WERI-Rb-1 (cell line): ENCODE measurements at regions not wholly inside any gene's neighbourhood (a gene's known extent, or its start where the extent isn't known, plus 50 kb on each side); places are given as distances from the start of the nearest gene placed in this dataset.
"Not testable (repeated sequence)": the region's sequence is repeated elsewhere in the genome, so short reads cannot be mapped to it uniquely, and the experiment has no call there.

ENCODE experiments used
- DNase-seq: peaks from one replicate; pipeline ENCODE4 v3.0.0-alpha.2; 2020
- H3K27ac ChIP-seq: fragments of 250-450 bp; sonication (Bioruptor Pico); 2 replicates; pipeline ENCODE4 v1.5.1; 2020; ENCODE audit warnings: mild to moderate bottlenecking, moderate library complexity
- H3K27me3 ChIP-seq: fragments of 250-450 bp; sonication (Bioruptor Pico); 2 replicates; pipeline ENCODE4 v1.5.1; 2021; ENCODE audit warnings: mild to moderate bottlenecking, low read depth, moderate library complexity; ENCODE audit not compliant: insufficient read depth, severe bottlenecking
- H3K36me3 ChIP-seq: fragments of 250-450 bp; sonication (Bioruptor Pico); 2 replicates; pipeline ENCODE4 v1.5.1; 2020; ENCODE audit warnings: mild to moderate bottlenecking, moderate library complexity
- H3K4me3 ChIP-seq: 2 replicates; pipeline ENCODE4 v1.5.1; 2011; ENCODE audit warnings: low read depth, mild to moderate bottlenecking, control low read depth, low read length
- H3K9me3 ChIP-seq: fragments of 250-450 bp; sonication (Bioruptor Pico); 2 replicates; pipeline ENCODE4 v1.5.1; 2021; ENCODE audit warnings: mild to moderate bottlenecking, moderate library complexity; ENCODE audit not compliant: severe bottlenecking
- TF ChIP-seq, protein P1 (sequence below): IDR thresholded peaks from 2 replicates; pipeline ENCODE4 v1.5.1; 2011; ENCODE audit warnings: low read depth, mild to moderate bottlenecking, control low read depth, inconsistent platforms, low read length

DNA sequence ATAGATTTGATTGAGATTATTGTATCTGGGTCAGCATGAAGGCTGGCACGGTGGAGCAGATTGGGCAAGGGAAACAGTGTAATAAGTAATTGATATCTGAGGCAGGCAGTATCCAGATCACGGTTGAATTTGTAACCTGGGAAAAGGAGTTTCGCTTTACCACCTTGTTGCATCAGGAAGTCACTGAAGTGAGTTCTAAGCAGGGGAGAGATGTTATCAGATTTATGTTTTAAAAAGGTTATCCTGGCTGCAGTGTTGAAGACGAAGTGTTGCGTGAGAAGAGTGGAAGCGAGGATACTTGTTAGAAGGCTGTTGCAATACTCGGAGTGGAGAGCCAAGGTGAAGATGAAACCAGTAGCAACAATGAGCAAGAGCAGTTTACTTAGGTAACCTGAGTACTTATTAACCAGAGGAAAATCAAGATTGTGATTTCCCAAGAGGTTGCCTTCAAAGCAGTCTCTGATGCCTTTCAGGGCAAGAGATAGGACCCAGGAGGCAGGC, 77.8 kb downstream of the LHX9 start:
- TF ChIP-seq, protein P1, sequence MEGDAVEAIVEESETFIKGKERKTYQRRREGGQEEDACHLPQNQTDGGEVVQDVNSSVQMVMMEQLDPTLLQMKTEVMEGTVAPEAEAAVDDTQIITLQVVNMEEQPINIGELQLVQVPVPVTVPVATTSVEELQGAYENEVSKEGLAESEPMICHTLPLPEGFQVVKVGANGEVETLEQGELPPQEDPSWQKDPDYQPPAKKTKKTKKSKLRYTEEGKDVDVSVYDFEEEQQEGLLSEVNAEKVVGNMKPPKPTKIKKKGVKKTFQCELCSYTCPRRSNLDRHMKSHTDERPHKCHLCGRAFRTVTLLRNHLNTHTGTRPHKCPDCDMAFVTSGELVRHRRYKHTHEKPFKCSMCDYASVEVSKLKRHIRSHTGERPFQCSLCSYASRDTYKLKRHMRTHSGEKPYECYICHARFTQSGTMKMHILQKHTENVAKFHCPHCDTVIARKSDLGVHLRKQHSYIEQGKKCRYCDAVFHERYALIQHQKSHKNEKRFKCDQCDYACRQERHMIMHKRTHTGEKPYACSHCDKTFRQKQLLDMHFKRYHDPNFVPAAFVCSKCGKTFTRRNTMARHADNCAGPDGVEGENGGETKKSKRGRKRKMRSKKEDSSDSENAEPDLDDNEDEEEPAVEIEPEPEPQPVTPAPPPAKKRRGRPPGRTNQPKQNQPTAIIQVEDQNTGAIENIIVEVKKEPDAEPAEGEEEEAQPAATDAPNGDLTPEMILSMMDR, result no peak
- Histone ChIP-seq H3K9me3 (no peaks in the 10 kb centered on the region), H3K27me3 (no peaks in the 10 kb centered on the region), H3K4me3 (no peak overlapping the region), H3K36me3 (no peaks in the 10 kb centered on the region), H3K27ac (no peak overlapping the region)
- DNase-seq, result no peak

DNA sequence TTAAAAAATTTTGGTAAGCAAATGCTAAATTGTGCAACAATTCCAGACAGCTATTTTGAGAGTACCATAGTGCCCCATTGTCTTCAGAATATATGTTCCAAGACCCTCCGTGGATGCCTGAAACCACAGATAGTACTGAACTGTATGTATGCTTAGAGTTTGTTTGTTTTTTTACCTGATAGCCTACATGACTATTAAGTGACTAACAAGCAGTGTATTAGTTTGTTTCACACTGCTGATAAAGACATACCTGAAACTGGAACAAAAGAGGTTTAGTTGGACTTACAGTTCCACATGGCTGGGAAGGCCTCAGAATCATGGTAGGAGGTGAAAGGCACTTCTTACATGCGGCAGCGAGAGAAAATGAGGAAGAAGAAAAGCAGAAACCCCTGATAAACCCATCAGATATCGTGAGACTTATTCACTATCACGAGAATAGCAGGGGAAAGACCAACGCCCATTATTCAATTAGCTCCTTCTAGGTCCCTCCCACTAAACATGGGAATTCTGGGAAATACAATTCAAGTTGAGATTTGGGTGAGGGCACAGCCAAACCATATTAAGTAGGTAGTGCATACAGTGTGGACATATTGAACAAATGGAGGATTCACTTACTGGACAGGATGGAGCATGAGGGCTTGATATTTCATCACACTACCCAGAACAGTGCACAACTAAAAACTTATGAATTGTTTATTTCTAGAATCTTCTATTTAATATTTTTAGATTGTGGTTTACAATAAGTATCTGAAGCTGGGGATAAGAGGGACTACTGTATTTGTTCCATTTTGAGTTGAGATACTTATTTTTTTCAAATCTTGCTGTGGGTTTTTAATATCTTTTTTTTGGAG, 78.5 kb downstream of the LHX9 start:
- Histone ChIP-seq H3K9me3 (no peaks in the 10 kb centered on the region), H3K4me3 (no peak overlapping the region), H3K36me3 (no peaks in the 10 kb centered on the region), H3K27me3 (no peaks in the 10 kb centered on the region), H3K27ac (no peak overlapping the region)
- DNase-seq, result no peak
- TF ChIP-seq, protein P1, result no peak

- H3K9me3 ChIP-seq, H3K4me3 ChIP-seq, H3K27me3 ChIP-seq, H3K36me3 ChIP-seq, H3K27ac ChIP-seq, DNase-seq: not testable (repeated sequence)
Measured at GRCh38 chr1:197996259-197996512, 79.0 kb downstream of the LHX9 start.

- TF ChIP-seq, protein P1, result peak; percentile 10; the same call in 1 of the 2 replicates
- Histone ChIP-seq H3K4me3 (no peak overlapping the region), H3K27ac (no peak overlapping the region), H3K27me3 (no peaks in the 10 kb centered on the region), H3K36me3 (no peaks in the 10 kb centered on the region), H3K9me3 (no peaks in the 10 kb centered on the region)
- DNase-seq, result no peak
Measured at GRCh38 chr1:197998110-197998509, 80.9 kb downstream of the LHX9 start.

GRCh38 chr1:198001776-198002408, 84.7 kb downstream of the LHX9 start:
- H3K36me3 ChIP-seq, result no peaks in the 10 kb centered on the region
- H3K27me3 ChIP-seq, result no peaks in the 10 kb centered on the region
- no peak overlapping the region for H3K27ac ChIP-seq
- no peaks in the 10 kb centered on the region for H3K9me3 ChIP-seq
- no peak overlapping the region for H3K4me3 ChIP-seq
- DNase-seq, result no peak
- TF ChIP-seq, protein P1, result no peak

GRCh38 chr1:198003468-198003867, 86.3 kb downstream of the LHX9 start:
- Histone ChIP-seq H3K4me3 (no peak overlapping the region), H3K27me3 (no peaks in the 10 kb centered on the region), H3K27ac (no peak overlapping the region), H3K9me3 (no peaks in the 10 kb centered on the region), H3K36me3 (no peaks in the 10 kb centered on the region)
- DNase-seq, result no peak
- TF ChIP-seq, protein P1, result no peak
